Inflammatory macrophage (primary cell): ENCODE measurements at regions not wholly inside any gene's neighbourhood (a gene's known extent, or its start where the extent isn't known, plus 50 kb on each side); places are given as distances from the start of the nearest gene placed in this dataset.

Experiments
- DNase-seq, 2 donors: peaks; one replicate each; pipeline ENCODE4 v3.0.0-alpha.2; 2020 to 2022

GRCh38 chr12:96134200-96134599 lies 60.0 kb upstream of the ELK3 start:
- DNase-seq: no peak

DNA sequence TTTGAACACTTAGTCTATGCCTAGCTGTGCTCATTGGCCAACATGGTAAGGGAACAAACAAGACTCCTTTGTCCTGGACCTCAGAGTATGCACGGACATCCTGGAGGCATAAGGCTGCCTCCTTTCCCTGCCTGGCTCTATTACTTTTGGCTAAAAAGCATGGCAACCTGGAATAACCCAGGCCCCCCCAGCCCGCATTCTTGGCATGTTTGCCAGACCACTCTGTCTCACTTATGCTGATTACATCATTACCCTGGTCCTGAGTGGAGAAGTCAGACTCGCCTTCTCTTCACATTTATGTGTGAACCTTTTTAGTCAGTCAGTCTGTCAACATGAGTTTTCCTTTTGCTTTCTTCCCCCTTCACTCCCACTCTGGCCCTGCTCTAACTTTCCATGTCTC lies 58.0 kb upstream of the ELK3 start:
- no peak for DNase-seq

DNA sequence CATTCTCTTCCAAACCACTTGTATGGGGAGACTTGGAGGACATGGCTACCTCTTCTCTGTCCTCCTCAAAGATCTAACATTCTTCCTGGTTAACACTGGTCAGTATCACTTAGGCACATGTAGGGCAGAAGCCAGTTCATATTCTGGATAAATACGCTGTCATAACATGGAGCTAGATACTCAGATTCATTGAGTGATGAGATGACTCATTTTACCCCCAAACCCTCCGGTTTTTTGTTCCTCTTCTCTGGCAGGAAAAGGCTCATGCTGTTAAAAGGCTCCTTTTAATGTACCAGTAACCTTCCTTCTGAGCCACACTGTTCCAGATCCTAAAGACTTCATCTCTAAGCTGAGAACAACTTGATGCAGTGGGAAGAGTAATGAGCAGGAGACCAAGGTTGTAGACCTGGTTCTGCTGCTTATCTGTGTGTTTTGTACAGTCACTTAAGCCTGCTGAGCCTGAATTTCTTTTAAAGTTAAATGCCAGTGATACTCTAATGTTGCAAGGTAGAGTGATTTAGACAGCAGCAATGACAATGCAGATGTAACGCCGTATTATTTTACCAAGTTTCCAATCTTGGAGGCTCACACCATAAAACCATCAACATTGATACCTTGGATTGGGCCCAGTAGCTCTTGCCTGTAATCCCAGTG lies 57.3 kb upstream of the ELK3 start:
- DNase-seq: peak; percentile 43 to 60

- no peak for DNase-seq
Measured at GRCh38 chr12:96140174-96140573, 54.0 kb upstream of the ELK3 start.

GRCh38 chr12:96141216-96141912 lies 52.8 kb upstream of the ELK3 start:
- peak in 1 of 2 donors; percentile 42 for DNase-seq

DNA sequence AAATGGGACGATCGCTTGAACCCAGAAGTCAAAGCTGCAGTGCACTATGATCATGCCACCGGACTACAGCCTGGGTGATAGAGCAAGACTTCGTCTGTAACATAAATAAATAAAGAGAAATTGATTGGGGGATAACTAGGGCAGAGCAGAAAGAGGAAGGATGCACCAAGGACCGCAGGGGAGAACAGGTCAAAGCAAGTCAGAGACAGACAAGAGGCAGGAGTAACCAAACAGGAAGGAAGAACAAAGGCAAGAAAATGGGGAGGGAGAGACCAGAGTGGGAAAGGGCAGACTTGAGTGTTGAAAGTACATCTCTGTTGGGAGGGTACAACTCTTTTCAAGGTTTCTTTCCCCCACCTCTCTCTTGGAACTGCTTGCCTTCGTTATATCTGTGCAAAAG lies 50.8 kb upstream of the ELK3 start:
- peak in 1 of 2 donors; percentile 23 for DNase-seq

- peak; percentile 45 to 60 for DNase-seq
Measured at GRCh38 chr12:96143827-96144565, 50.2 kb upstream of the ELK3 start.
